ENCODE measurements at regions not wholly inside any gene's neighbourhood (a gene's known extent, or its start where the extent isn't known, plus 50 kb on each side); places are given as distances from the start of the nearest gene placed in this dataset.
"Not testable (repeated sequence)": the region's sequence is repeated elsewhere in the genome, so short reads cannot be mapped to it uniquely, and the experiment has no call there.

- DNase-seq (ENCODE audit: low read depth): no peak
- no peak overlapping the region for H3K4me3 ChIP-seq (ENCODE audit: low read depth, low read length)
- TF ChIP-seq CTCF (IDR thresholded peaks at IDR 0.05; ENCODE audit: insufficient read depth, low read depth, low read length, missing control alignments): no peak
These were observed 1209.3 kb upstream of the FAM98A start for GRCh38 chr2:34808426-34808825.

- no peak for TF ChIP-seq CTCF (IDR thresholded peaks at IDR 0.05; ENCODE audit: insufficient read depth, low read depth, low read length, missing control alignments)
- no peak for DNase-seq (ENCODE audit: low read depth)
- H3K4me3 ChIP-seq (ENCODE audit: low read depth, low read length): no peak overlapping the region
These were observed 1207.8 kb upstream of the FAM98A start for GRCh38 chr2:34806891-34807290.

- no peak for DNase-seq (ENCODE audit: low read depth)
- no peak for TF ChIP-seq CTCF (IDR thresholded peaks at IDR 0.05; ENCODE audit: insufficient read depth, low read depth, low read length, missing control alignments)
- H3K4me3 ChIP-seq (ENCODE audit: low read depth, low read length): no peak overlapping the region
These were observed 1207.3 kb upstream of the FAM98A start for GRCh38 chr2:34806396-34806795.

GRCh38 chr2:34799556-34799955, 1200.5 kb upstream of the FAM98A start:
- H3K4me3 ChIP-seq (ENCODE audit: low read depth, low read length): no peak overlapping the region
- TF ChIP-seq CTCF (IDR thresholded peaks at IDR 0.05; ENCODE audit: insufficient read depth, low read depth, low read length, missing control alignments): no peak
- no peak for DNase-seq (ENCODE audit: low read depth)

- DNase-seq (ENCODE audit: low read depth): not testable (repeated sequence)
These were observed 1196.5 kb upstream of the FAM98A start for GRCh38 chr2:34795586-34795985.

GRCh38 chr2:34789169-34789568, 1190.1 kb upstream of the FAM98A start:
- no peak for DNase-seq (ENCODE audit: low read depth)
- TF ChIP-seq CTCF (IDR thresholded peaks at IDR 0.05; ENCODE audit: insufficient read depth, low read depth, low read length, missing control alignments): no peak
- no peak overlapping the region for H3K4me3 ChIP-seq (ENCODE audit: low read depth, low read length)

More at GRCh38 chr2:34795586-34795985, 1196.5 kb upstream of the FAM98A start:
- H3K4me3 ChIP-seq (ENCODE audit: low read depth, low read length): not testable (repeated sequence)

GRCh38 chr2:34787341-34787740, 1188.2 kb upstream of the FAM98A start:
- no peak overlapping the region for H3K4me3 ChIP-seq (ENCODE audit: low read depth, low read length)
- TF ChIP-seq CTCF (IDR thresholded peaks at IDR 0.05; ENCODE audit: insufficient read depth, low read depth, low read length, missing control alignments): no peak
- no peak for DNase-seq (ENCODE audit: low read depth)

All from GM12865 (cell line).